Suprapubic skin (tissue), 4 donors: ENCODE measurements at regions not wholly inside any gene's neighbourhood (a gene's known extent, or its start where the extent isn't known, plus 50 kb on each side); places are given as distances from the start of the nearest gene placed in this dataset.

ENCODE experiments used
- CTCF ChIP-seq, 2 donors: fragments of 200-600 bp in 1 of 2; fragments of 450-650 bp in 1 of 2; sonication (generic) in 1 of 2; IDR thresholded peaks; one replicate each; pipeline ENCODE4 v1.5.1; 2016 to 2019; ENCODE audit warnings: antibody characterized with exemption in 2 of 2, mild to moderate bottlenecking in 1 of 2, moderate library complexity in 1 of 2
- EP300 ChIP-seq: sonication (generic); formaldehyde crosslinking; IDR thresholded peaks from one replicate; pipeline ENCODE4 v1.6.1; 2017; ENCODE audit warnings: antibody characterized with exemption
- POLR2AphosphoS5 ChIP-seq, 3 donors: sonication (generic); formaldehyde crosslinking; IDR thresholded peaks; one replicate each; pipeline ENCODE4 v1.6.1; 2017; ENCODE audit warnings: antibody characterized with exemption in 3 of 3

DNA sequence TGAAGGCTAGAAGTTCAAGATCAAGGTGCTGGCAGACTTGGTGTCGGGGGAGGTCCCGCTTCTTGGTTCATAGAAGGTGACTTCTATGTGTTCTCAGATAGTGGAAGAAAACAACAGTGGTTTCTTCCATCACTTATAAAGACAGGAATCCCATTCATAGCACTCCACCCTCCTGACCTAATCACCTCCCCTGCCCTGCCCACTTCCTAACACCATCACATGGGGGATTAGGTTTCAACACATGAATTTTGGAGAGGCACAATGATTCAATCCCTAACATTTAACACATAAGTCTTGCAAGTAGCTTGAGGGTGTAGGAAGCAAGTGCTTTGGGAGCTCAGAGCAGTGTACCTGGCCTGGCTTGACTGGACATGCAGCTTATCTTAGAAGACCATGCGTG lies 142.8 kb upstream of the TSHZ3 start:
- no peak for TF ChIP-seq CTCF (IDR thresholded peaks at IDR 0.05)
- TF ChIP-seq POLR2AphosphoS5 (IDR thresholded peaks at IDR 0.05), result no peak
- no peak for TF ChIP-seq EP300
